Muscle of back (tissue), 3 donors: ENCODE measurements at regions not wholly inside any gene's neighbourhood (a gene's known extent, or its start where the extent isn't known, plus 50 kb on each side); places are given as distances from the start of the nearest gene placed in this dataset.
"Not testable (repeated sequence)": the region's sequence is repeated elsewhere in the genome, so short reads cannot be mapped to it uniquely, and the experiment has no call there.

Experiments used
- DNase-seq, 3 donors: peaks; one replicate each; pipeline versions ENCODE4 v3.0.0 to v3.0.0-alpha.2; 2013

- no peak for DNase-seq
Measured at GRCh38 chr14:86087377-86087776, 557.4 kb downstream of the FLRT2 start.

GRCh38 chr14:86086962-86087361 lies 557.0 kb downstream of the FLRT2 start:
- DNase-seq: no peak

DNA sequence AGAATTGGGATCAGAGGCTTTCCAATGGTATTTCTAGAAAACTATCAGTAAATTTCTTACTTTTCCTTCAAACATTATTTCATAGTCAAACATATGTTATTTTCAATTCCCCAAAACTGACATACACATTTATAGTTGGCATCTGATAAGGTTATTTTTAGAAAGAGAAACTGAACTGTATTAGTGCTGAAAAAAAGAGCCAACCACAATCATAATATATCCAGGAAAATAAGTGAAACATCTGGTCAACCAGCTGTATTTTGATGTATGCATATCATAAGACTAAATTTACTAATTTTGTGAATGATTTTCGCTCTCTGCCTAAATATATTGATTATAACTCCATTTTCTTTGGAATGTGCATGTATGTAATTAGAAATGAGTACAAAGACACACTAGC lies 554.2 kb downstream of the FLRT2 start:
- no peak for DNase-seq

- no peak for DNase-seq
Measured at GRCh38 chr14:86083616-86084015, 553.7 kb downstream of the FLRT2 start.

- DNase-seq: no peak
Measured at GRCh38 chr14:86072116-86072894, 542.4 kb downstream of the FLRT2 start.

DNA sequence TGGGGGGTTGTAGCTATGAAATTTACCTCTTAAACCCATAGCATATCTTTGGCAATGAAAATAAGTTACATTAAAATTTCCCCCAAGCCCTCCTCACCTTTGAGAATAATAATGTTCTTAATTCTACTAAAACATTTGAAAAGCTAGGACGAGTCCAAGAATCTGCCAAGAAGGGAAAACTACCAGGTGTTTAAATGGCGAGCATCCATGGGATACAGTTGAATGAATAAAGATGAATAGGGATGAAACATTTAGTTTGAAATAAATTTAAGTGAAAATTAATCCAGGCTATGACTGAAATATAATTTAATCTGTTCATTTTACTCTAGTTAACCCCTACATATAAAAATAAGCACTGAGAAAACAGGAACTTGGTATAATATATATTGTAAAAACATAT lies 536.7 kb downstream of the FLRT2 start:
- no peak for DNase-seq

DNA sequence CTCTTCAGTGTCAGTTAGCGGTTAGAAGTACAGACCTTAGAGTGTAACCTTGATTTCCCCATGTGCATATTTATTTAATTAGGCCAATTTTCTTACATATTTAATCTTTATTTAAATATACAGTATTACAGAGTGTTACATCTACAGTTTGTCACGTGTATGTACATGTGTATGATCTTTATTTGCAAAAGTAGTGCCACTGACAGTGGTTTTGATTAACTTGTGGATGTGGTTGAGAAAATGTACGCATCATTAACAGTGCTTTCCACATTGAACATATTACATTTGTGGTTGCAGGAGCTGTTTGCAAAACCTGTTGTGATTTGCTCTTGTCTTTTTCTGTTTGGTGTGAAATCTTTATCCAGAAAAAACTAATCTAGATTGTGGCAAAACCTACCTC lies 535.5 kb downstream of the FLRT2 start:
- no peak for DNase-seq

GRCh38 chr14:86064595-86064994 lies 534.7 kb downstream of the FLRT2 start:
- DNase-seq: not testable (repeated sequence)

GRCh38 chr14:86057018-86057667 lies 527.2 kb downstream of the FLRT2 start:
- peak in 2 of 3 donors; percentile 40 to 64 for DNase-seq

DNA sequence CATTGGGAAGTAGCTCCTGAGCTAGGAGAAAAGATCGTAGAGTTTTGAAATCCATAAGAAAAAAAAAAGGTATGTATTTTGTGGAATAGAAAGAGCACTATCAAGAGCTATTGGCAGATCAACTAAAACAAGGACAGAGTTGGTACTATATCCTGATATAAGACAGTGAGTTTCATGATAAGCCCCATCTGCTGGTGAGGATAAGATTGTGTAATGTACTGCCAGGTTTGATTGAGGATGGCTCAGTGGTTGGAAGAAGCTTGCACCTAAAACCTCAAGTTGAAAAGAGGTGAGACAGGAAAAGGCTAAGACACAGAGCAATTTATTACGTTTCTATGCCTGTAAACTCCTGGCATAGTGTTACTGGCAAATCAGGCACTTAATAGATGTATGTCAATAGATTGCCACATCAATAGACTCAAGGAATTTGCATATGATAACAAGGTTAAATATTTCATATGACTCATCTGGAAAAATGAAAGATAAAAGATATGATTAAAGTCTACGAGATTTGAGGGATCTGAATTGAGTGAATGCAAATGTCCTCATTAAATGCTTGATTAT lies 525.6 kb downstream of the FLRT2 start:
- peak in 1 of 3 donors; percentile 30 for DNase-seq

GRCh38 chr14:86052868-86053267 lies 522.9 kb downstream of the FLRT2 start:
- DNase-seq: no peak

- DNase-seq: no peak
Measured at GRCh38 chr14:86050757-86051156, 520.8 kb downstream of the FLRT2 start.

- no peak for DNase-seq
Measured at GRCh38 chr14:86050072-86050683, 520.2 kb downstream of the FLRT2 start.

GRCh38 chr14:86039176-86039575 lies 509.2 kb downstream of the FLRT2 start:
- peak in 2 of 3 donors; percentile 9 to 55 for DNase-seq

- DNase-seq: peak in 2 of 3 donors; percentile 45 to 67
Measured at GRCh38 chr14:86038387-86039042, 508.6 kb downstream of the FLRT2 start.

GRCh38 chr14:86035882-86036281 lies 505.9 kb downstream of the FLRT2 start:
- no peak for DNase-seq

GRCh38 chr14:86027990-86028389 lies 498.0 kb downstream of the FLRT2 start:
- DNase-seq: no peak

GRCh38 chr14:86027144-86027543 lies 497.2 kb downstream of the FLRT2 start:
- no peak for DNase-seq

- DNase-seq: peak in 1 of 3 donors; percentile 79
Measured at GRCh38 chr14:86022031-86022629, 492.2 kb downstream of the FLRT2 start.

DNA sequence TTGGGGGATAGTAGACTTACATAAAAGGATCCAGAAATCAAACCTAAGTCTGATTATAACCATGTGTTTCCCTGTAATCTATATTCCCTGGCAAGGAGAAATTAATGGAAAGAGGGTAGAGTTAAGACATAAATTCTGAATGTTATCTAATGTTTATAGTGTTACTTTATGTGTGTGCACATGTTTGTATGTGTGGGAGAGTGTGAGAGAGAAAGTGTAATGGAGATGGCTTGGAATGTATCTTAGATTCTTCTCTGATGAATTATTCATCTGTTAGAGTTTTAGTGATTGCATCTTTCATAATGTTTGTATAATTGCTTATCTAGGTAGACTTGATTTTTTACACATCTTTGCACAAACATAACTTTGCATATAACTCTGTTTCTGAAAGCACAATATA lies 490.9 kb downstream of the FLRT2 start:
- no peak for DNase-seq

DNA sequence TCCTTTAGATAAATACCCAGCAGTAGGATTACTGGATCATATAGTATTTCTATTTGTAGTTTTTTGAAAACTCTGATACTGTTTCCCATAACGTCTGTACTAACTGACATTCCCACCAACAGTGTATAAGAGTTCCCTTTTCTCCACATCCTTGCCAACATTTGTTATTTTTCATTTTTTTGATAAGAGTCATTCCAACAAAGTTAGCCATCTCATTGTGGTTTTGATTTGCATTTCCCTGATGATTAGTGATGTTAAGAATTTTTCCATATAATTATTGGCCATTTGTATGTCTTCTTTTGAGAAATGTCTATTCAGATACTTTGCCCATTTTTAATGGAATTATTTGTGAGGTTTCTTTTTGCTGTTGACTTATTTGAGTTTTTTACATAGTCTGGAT lies 486.0 kb downstream of the FLRT2 start:
- peak in 1 of 3 donors; percentile 54 for DNase-seq

DNA sequence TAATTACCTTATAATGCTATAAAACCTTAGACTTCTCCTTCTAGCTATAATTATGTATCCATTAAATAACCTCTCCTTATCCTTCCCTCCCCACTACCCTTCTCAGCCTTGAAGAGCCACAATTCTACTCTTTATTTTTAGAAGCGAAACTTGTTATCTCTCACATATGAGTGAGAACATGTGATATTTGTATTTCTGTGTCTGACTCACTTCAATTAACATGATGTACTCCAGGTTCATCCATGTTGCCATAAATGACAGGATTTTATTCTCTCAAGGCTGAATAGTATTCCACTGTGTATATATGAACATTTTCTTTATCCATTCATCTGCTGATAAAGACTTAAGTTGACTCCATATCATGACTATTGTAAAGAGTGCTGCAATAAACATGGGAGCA lies 485.6 kb downstream of the FLRT2 start:
- no peak for DNase-seq
